GM19372 (cell line): ENCODE measurements at regions not wholly inside any gene's neighbourhood (a gene's known extent, or its start where the extent isn't known, plus 50 kb on each side); places are given as distances from the start of the nearest gene placed in this dataset.
"Not testable (repeated sequence)": the region's sequence is repeated elsewhere in the genome, so short reads cannot be mapped to it uniquely, and the experiment has no call there.

Source experiments
- ATAC-seq: cut with Tn5 transposase; IDR thresholded peaks from one replicate; pipeline ENCODE4 v1.9.1; 2021; ENCODE audit warnings: mild to moderate bottlenecking, low read depth, moderate library complexity; ENCODE audit not compliant: unreplicated experiment

GRCh38 chr2:58501371-58502160, 260.4 kb upstream of the FANCL start:
- no peak for ATAC-seq

GRCh38 chr2:58497168-58497567, 256.0 kb upstream of the FANCL start:
- no peak for ATAC-seq

- no peak for ATAC-seq
Observed at GRCh38 chr2:58495806-58496205, 254.7 kb upstream of the FANCL start.

- no peak for ATAC-seq
Observed at GRCh38 chr2:58494071-58494501, 253.0 kb upstream of the FANCL start.

GRCh38 chr2:58484629-58485028, 243.5 kb upstream of the FANCL start:
- ATAC-seq, result no peak

- no peak for ATAC-seq
Observed at GRCh38 chr2:58484221-58484620, 243.1 kb upstream of the FANCL start.

- no peak for ATAC-seq
Observed at GRCh38 chr2:58483307-58483706, 242.2 kb upstream of the FANCL start.

DNA sequence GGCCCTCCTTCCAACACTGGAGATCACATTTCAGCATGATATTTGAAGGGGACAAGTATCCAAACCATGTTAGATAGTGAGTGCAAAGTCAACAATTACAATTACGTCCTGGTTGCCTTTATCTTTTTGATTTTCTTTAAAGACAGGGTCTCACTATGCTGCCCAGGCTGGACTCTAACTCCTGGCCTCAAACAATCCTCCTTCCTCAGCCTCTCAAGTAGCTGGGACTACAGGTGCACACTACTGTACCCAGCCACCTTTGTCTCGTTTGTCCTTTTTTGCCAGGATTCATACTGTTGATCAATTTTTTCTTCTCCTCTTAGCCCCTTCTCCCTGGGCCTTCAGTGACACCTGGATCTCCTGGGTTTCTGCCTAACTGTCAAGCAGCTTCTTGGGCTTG, 240.5 kb upstream of the FANCL start:
- no peak for ATAC-seq

- ATAC-seq, result no peak
Observed at GRCh38 chr2:58480141-58480540, 239.0 kb upstream of the FANCL start.

GRCh38 chr2:58479535-58480140, 238.5 kb upstream of the FANCL start:
- ATAC-seq, result no peak

DNA sequence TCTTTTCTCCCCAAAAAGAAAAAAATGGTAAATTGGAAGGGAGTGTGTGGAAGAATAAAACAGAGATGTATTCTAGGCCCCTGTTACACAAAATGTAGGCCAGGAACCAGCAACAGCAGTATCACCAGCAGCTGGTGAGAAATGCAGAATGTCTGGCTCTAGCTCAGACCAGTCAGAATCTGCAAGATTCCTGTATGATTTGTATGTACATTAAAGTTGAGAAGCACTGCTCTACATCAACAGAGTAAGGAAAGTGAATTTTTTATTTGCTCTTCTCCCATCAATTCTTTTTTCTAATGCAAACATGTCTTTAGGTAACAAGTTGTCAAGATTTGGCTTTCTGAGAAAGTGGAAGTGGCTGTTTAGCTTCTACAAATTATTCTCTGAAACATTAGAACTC, 235.4 kb upstream of the FANCL start:
- ATAC-seq, result no peak

GRCh38 chr2:58475756-58476155, 234.6 kb upstream of the FANCL start:
- ATAC-seq, result no peak

DNA sequence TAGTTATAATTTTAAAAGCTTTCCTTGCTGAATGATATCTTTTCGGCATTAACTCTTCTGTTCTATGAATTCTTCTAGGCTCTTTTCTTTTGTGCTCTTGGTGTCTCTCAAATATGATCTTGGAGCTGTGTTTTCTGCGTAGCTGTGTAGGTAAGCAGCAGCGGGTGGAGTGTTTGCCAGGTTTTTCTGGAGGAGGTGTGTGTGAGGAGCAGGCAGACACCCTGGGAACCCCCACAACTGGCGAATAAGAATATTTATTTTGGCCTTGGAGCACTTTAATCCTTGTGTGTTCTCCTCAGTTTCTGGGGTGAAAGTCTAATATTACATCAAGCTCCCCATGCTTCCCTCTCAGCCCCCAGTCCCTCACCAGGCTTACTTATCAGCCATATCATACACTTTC, 232.0 kb upstream of the FANCL start:
- no peak for ATAC-seq

DNA sequence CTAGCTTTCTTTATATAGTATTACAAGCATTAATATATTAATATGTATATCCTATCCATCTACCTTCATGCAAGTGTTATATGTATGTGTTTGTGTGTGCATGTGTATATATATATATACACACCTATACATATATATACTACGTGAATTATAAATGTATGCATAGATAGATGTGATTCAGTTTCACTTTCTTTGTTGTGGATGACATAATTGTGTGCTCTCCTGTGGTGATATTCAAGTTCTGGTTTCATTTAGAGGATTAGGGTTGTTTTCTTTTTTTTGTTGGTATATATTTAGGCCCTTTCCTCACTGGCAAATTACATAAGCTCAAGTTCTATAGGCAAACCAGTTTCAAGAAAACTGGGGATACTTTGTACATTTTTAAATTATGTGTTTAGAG, 225.7 kb upstream of the FANCL start:
- peak; percentile 61 for ATAC-seq

DNA sequence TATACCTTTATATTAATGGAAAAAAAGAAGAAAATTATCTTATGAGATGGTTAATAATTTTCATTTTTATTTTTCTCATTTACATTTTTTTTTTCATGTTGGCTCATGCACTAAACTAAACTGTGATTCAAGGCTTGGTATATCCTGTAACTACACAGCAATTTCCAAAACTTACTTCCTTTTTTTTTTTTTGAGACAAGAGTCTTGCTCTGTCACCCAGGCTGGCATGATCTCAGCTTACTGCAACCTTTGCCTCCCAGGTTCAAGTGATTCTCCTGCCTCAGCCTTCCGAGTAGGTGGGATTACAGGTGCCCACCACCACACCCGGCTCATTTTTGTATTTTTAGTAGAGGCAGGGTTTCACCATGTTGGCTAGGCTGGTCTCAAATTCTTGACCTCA, 224.9 kb upstream of the FANCL start:
- ATAC-seq, result not testable (repeated sequence)

DNA sequence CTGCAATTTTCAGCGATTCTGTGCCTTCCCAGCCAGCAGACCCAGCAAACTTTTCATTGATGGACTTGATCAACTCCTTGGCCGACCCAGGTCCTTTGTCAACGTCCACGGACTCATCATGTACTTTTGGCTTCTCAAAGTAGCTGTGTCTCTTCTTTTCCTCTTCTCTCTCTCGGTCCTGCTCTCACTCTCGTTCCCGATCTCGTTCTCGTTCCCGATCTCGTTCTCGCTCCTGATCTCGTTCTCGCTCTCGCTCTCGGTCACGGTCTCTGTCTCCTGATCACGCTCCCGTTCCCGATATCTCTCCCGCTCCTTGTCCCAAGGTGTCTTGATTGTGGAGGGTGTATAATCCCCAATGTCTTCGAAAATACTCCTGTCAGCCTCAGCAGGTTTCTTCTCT, 219.5 kb upstream of the FANCL start:
- ATAC-seq, result no peak

DNA sequence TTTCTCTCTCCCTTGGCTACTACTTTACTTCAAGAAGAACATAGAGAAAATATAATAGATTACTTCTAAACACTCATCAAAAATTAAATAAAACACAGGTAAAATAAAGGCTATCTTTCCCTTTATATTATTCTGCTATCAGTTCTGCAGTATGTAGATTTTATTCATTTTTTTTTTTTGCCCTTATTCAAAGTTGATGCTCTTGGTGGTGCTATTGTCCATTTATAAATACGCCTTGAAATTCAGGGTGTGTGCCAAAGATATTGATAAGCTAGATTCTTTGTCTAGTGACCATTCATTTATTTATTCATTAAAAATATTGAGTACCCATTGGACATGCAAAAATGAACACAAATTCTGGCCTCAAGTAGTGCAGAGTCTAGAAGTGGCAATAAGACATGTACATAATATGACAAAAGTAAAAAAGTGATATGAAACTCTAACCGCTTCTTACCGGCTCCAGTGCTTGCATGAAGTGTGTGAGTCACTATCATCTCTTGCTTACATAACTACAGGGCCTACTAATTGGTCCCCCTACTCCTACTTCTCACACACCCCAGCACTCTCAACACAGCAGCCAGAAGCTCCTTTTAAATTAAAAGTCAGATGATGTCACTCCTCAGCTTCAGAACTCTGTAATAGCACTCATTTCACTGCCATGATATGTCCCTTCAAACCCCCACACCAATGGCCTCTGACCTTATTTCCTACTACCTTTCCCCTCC, 208.3 kb upstream of the FANCL start:
- peak; percentile 78 for ATAC-seq

DNA sequence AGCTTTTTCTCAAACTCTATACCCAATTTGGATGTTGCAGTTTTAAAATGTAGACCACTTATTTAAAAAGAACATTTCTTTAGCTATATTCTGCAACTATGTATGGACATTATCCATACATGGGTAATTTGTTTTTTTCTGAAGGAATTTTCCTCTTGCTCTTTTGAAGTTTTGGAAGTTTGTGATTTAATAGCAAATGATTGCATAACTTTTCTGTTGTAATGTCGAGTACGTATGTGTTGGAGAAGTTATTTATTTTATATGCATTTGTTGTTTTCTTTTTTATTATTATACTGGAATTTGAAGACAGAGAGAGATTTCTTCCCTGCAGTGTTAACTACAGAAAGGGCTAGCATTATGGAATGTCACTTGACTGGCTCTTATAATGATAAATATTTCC, 207.7 kb upstream of the FANCL start:
- no peak for ATAC-seq

GRCh38 chr2:58448065-58448507, 207.0 kb upstream of the FANCL start:
- ATAC-seq, result no peak

DNA sequence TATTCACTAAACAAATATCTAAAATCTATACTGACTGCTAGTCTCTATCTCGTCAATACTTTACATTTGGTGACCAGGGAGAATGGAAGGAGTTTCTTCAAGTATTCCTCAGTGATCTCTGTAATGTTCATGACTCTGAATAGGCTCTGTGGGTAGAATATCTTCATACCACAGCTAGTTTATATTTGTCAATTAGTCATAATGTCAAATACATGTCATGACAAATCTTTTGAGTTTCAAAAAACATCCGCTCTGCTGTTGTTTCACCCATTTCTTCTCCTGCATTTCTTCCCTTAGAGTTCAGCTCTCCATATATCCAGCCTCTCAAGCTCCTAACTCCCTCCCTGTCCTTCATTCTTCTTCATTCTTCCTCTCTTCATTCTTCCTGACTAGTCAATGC, 206.5 kb upstream of the FANCL start:
- ATAC-seq, result no peak

- ATAC-seq, result no peak
Observed at GRCh38 chr2:58441643-58442042, 200.5 kb upstream of the FANCL start.

- ATAC-seq, result no peak
Observed at GRCh38 chr2:58436872-58437271, 195.7 kb upstream of the FANCL start.
